ENCODE measurements at regions not wholly inside any gene's neighbourhood (a gene's known extent, or its start where the extent isn't known, plus 50 kb on each side); places are given as distances from the start of the nearest gene placed in this dataset.

GRCh38 chr1:55912438-55912837, 666.9 kb downstream of the PLPP3 start:
- TF ChIP-seq CTCF (IDR thresholded peaks at IDR 0.05; ENCODE audit: insufficient read depth, low read length) (no peak), POLR2AphosphoS5 (IDR thresholded peaks at IDR 0.05; ENCODE audit: low read depth) (no peak), REST (IDR thresholded peaks at IDR 0.05; ENCODE audit: insufficient replicate concordance, low read depth) (no peak)
